ENCODE measurements at regions not wholly inside any gene's neighbourhood (a gene's known extent, or its start where the extent isn't known, plus 50 kb on each side); places are given as distances from the start of the nearest gene placed in this dataset.
A peak's percentile ranks its signal among the peaks of the same experiment; 100 is the strongest.

DNA sequence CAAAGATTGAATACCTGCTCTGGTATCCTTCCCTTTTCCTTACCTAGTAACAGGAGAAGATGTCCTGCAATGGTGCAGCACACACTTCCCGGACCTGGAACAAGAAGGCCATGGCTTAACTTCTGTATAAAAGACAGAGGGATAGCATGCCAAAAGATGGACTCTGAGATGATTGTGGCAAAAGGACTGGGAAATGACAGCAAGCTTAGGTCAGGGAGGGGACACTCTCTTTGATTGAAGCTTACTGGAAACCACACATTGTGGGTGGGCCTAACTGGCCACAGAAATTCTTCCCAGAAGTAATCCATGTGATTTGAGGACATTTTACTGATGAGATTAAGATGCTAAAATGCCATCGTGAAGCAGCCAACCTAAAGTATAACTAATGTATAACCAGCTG lies 71.0 kb upstream of the OTUD4 start:
- DNase-seq (ENCODE audit: low read depth in 1 of 2, low spot score in 1 of 2): no peak
- in situ Hi-C loops (cut with HindIII; ENCODE audit: low pct_unique_long_range_greater_than_20kb, low sequenced_read_pairs): no loop called here

DNA sequence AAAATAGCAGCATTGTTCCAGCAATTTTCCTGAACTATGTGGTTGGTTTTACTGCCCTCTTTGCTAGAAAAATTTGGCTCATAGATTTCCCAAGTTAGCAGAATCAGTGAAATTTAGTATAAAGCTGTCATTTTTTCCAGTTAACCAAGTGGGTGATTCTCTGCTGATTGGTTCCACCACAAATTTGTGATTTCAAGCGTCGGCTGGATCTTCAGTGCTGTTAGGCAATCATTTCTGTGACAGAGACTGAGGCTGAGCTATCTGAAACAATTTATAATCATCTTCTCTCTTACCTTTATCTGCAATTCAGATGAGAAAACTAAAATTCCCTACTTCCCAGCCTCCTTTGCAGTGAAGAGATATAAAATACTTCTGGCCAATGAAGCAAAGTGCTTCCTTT lies 68.6 kb upstream of the OTUD4 start:
- no peak for TF ChIP-seq JUND (IDR thresholded peaks at IDR 0.05; ENCODE audit: low read depth)
- in situ Hi-C loops (cut with HindIII; ENCODE audit: low pct_unique_long_range_greater_than_20kb, low sequenced_read_pairs): no loop called here
- DNase-seq (ENCODE audit: low read depth in 1 of 2, low spot score in 1 of 2): no peak

More for the DNA sequence above, 71.0 kb upstream of the OTUD4 start:
- no peak for TF ChIP-seq JUND (IDR thresholded peaks at IDR 0.05; ENCODE audit: low read depth)

DNA sequence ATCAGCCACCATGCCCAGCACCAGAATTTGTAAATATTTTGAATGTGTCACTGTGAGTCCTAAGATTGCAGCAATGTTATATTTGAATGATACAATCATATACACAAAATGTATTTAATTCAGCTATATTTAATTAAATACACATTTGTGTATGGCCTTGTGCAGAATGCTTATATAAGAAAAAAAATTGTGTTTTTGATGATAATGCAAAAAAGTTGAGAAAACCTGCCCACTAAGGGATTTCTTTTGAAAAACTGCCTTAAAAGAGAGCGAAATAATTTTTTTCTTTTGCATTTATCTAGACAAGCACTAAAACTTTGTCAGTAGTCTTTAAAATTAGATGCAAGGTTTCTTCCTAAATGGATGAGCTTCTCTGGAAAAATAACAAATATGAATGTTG lies 68.1 kb upstream of the OTUD4 start:
- TF ChIP-seq JUND (IDR thresholded peaks at IDR 0.05; ENCODE audit: low read depth): no peak
- in situ Hi-C loops (cut with HindIII; ENCODE audit: low pct_unique_long_range_greater_than_20kb, low sequenced_read_pairs): no loop called here
- no peak for DNase-seq (ENCODE audit: low read depth in 1 of 2, low spot score in 1 of 2)

DNA sequence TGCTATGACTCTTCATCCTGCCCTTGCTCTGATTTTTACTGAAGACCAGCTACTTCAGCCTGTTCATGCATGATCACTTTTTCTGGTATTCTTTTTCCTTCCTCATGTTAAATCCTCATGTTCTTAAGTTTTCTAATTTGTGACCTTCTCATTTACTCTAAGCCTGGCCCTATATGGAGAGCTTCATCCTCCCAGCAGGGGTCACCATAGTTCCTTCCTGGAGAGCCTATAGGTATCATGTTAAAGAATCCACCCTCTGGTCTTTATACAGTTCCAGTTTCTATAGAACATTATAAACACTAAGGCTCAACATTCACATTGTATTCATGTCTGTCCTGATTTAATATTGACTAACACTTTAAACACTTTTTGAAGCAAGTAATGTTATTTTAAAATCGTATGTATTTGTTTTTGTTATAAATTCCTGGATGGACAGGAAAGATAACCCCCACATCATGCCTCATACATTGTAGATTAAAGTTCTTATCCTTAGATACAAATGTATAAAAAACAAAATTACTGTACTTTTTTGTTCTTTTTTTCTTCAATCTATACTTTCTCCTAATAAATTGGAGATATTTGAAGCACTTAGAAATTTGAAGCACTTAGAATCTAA lies 53.8 kb upstream of the OTUD4 start:
- DNase-seq (ENCODE audit: low read depth in 1 of 2, low spot score in 1 of 2): peak; percentile 21 to 76
- in situ Hi-C loops (cut with HindIII; ENCODE audit: low pct_unique_long_range_greater_than_20kb, low sequenced_read_pairs): no loop called here

DNA sequence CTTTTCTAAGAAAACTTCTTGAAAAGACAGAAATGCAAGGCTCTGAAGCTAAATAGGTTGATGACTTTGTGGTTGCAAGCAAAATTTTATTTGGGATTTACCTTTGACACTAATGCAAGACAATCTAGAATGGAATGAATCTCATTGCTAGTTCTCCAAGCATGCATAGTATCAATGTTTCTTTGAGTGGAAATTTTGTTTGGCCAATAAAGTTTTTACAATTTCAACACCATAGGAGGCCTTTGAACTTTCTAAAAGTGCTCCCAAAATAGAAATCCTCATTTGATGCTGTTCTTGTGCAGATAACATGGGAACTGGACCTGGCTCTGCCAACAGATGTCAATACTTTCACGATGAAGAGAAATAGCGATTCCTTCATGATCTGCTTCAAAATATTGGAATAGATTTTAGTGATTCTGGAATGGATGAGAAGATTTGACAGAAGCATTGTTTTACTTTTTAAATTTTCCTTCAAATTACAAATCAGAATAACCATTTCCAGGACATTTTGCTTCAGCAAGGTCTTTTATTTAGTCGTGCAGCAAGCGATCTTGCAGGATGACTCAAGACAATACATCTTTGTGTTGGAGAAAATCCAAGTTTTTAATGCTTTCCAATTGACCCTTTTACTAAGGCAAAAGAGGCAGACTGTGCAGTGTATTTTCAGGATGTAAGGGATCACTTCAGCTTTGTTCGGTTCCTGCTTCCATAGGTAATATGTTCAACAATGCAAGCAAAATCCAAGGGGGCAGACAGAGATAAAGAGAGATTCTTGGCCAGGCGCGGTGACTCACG lies 51.7 kb upstream of the OTUD4 start:
- in situ Hi-C loops (cut with HindIII; ENCODE audit: low pct_unique_long_range_greater_than_20kb, low sequenced_read_pairs): no loop called here
- TF ChIP-seq JUND (IDR thresholded peaks at IDR 0.05; ENCODE audit: low read depth): no peak
- no peak for DNase-seq (ENCODE audit: low read depth in 1 of 2, low spot score in 1 of 2)

More for the DNA sequence above, 53.8 kb upstream of the OTUD4 start:
- no peak for TF ChIP-seq JUND (IDR thresholded peaks at IDR 0.05; ENCODE audit: low read depth)

DNA sequence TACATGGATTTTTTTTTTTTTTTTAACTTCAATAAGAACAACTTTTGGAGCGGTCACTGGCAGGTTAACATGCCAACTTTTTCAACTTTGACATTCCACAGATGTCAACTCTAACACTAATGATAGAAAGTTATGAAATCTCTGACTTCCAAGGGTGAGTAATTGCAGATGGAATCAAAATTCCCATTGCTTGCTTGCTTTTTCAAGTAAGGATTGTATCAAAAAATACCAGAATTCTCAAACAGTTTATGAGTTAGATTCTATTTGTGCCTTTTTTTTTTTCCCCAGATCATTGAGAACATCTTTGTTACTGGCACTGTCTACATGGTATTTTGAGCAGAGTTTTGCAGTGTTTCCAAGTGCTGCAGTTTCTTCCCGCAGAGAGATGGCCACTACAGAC lies 50.3 kb upstream of the OTUD4 start:
- no peak for DNase-seq (ENCODE audit: low read depth in 1 of 2, low spot score in 1 of 2)
- no peak for TF ChIP-seq JUND (IDR thresholded peaks at IDR 0.05; ENCODE audit: low read depth)
- in situ Hi-C loops (cut with HindIII; ENCODE audit: low pct_unique_long_range_greater_than_20kb, low sequenced_read_pairs): no loop called here
